Stimulated activated CD8-positive, alpha-beta memory T cell treated with anti-CD3 and anti-CD28 coated beads, Interleukin-7, amount 100 ng/mL, for 4 hours (primary cell): ENCODE measurements at regions not wholly inside any gene's neighbourhood (a gene's known extent, or its start where the extent isn't known, plus 50 kb on each side); places are given as distances from the start of the nearest gene placed in this dataset.
"Not testable (repeated sequence)": the region's sequence is repeated elsewhere in the genome, so short reads cannot be mapped to it uniquely, and the experiment has no call there.

Experiments
- DNase-seq, 2 donors: peaks; one replicate each; pipeline ENCODE4 v3.0.0-alpha.2; 2020; ENCODE audit warnings: low read depth in 2 of 2

GRCh38 chr6:26956601-26957184, 290.8 kb upstream of the PRSS16 start:
- DNase-seq = peak; percentile 65 to 82

- not testable (repeated sequence) for DNase-seq
These were observed 289.9 kb upstream of the PRSS16 start for GRCh38 chr6:26957399-26958127.

GRCh38 chr6:26961236-26961635, 286.3 kb upstream of the PRSS16 start:
- DNase-seq = not testable (repeated sequence)

- DNase-seq = no peak
These were observed 245.1 kb upstream of the PRSS16 start for GRCh38 chr6:27002447-27002846.

- DNase-seq = no peak
These were observed 240.5 kb upstream of the PRSS16 start for GRCh38 chr6:27007020-27007419.

GRCh38 chr6:27008613-27009012, 238.9 kb upstream of the PRSS16 start:
- not testable (repeated sequence) for DNase-seq

GRCh38 chr6:27014053-27014452, 233.4 kb upstream of the PRSS16 start:
- DNase-seq = not testable (repeated sequence)

GRCh38 chr6:27016689-27017088, 230.8 kb upstream of the PRSS16 start:
- no peak for DNase-seq

- not testable (repeated sequence) for DNase-seq
These were observed 229.1 kb upstream of the PRSS16 start for GRCh38 chr6:27018401-27018800.

- peak in 1 of 2 donors; percentile 25 for DNase-seq
These were observed 227.6 kb upstream of the PRSS16 start for GRCh38 chr6:27019651-27020552.

GRCh38 chr6:27020553-27020880, 227.0 kb upstream of the PRSS16 start:
- DNase-seq = no peak

GRCh38 chr6:27023664-27024063, 223.8 kb upstream of the PRSS16 start:
- no peak for DNase-seq

- DNase-seq = no peak
These were observed 222.2 kb upstream of the PRSS16 start for GRCh38 chr6:27025351-27025750.

- no peak for DNase-seq
These were observed 221.1 kb upstream of the PRSS16 start for GRCh38 chr6:27026361-27026760.

- no peak for DNase-seq
These were observed 216.2 kb upstream of the PRSS16 start for GRCh38 chr6:27031302-27031701.

GRCh38 chr6:27038498-27038897, 209.0 kb upstream of the PRSS16 start:
- DNase-seq = no peak

- DNase-seq = no peak
These were observed 207.1 kb upstream of the PRSS16 start for GRCh38 chr6:27040244-27041042.

- no peak for DNase-seq
These were observed 204.3 kb upstream of the PRSS16 start for GRCh38 chr6:27043244-27043643.

- DNase-seq = not testable (repeated sequence)
These were observed 202.4 kb upstream of the PRSS16 start for GRCh38 chr6:27045131-27045530.

GRCh38 chr6:27047725-27048124, 199.8 kb upstream of the PRSS16 start:
- DNase-seq = not testable (repeated sequence)

GRCh38 chr6:27049863-27050781, 197.4 kb upstream of the PRSS16 start:
- DNase-seq = no peak
